Activated CD8-positive, alpha-beta memory T cell treated with anti-CD3 and anti-CD28 coated beads, Interleukin-2, amount 50 U/mL, for 4 hours (primary cell): ENCODE measurements at regions not wholly inside any gene's neighbourhood (a gene's known extent, or its start where the extent isn't known, plus 50 kb on each side); places are given as distances from the start of the nearest gene placed in this dataset.
"Not testable (repeated sequence)": the region's sequence is repeated elsewhere in the genome, so short reads cannot be mapped to it uniquely, and the experiment has no call there.

Experiments
- DNase-seq: peaks from one replicate; pipeline ENCODE4 v3.0.0-alpha.2; 2020

- DNase-seq, result no peak
Measured at GRCh38 chr12:131192951-131193350, 239.2 kb downstream of the ADGRD1 start.

DNA sequence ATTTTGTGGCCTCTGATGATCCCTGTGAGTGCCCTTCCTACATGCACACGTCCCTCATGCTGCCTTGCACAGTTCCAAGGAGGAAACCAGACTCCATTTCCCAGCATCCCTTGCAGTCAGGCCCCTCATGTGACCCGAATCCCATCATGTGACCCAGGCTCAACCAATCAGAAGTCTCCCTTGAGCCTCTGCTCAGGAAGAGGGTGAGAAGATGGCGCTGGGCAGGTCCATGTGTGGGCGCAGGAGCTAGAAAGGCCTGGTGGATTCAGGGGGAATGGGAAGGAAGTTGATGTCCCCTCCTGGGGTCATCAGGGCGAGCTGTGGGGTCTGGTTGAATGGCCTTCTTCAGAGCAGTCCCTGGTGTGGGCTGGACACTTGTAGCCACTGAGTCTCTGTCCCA is 240.5 kb downstream of the ADGRD1 start:
- no peak for DNase-seq

DNA sequence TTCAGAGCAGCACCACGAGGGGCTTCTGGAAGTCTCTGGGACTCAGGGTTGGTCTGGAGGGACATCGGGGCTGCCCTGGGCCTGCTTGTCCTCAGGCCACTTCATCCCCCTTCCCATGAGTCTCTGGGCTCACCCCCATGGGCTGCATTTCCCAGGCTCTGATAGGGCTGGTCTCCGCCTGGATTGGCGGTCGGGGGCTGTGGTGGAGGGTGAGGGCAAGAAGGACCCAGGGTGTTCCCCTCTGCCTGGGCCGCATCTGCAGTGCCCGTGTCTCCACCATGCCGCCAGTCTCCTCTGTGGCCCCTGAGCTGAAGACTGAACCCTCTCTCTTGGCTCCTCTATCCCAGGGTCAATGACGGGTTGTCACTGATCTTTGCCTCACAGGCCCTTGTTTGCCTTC is 242.1 kb downstream of the ADGRD1 start:
- DNase-seq, result no peak

- DNase-seq, result no peak
Measured at GRCh38 chr12:131196220-131196619, 242.5 kb downstream of the ADGRD1 start.

DNA sequence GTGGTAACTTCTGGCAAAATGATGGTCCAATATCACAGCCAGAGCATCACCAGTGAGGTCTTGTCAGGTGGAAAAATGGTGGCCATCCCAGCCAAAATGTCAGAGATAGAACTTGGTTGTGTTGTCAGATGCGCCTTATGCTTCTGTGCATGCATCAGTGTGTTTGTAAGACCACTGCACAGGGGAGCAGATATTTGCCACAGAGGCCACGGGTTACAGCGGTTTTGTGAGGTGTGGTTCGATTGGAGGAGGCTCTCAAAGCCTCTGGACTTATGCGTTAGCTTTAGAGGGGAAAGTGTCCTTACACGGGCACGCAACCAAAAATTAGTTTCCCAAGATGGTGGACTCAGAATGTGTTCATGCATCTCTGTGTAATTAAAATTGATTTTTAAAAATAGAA is 243.8 kb downstream of the ADGRD1 start:
- DNase-seq, result no peak

- DNase-seq, result no peak
Measured at GRCh38 chr12:131199221-131199620, 245.5 kb downstream of the ADGRD1 start.

DNA sequence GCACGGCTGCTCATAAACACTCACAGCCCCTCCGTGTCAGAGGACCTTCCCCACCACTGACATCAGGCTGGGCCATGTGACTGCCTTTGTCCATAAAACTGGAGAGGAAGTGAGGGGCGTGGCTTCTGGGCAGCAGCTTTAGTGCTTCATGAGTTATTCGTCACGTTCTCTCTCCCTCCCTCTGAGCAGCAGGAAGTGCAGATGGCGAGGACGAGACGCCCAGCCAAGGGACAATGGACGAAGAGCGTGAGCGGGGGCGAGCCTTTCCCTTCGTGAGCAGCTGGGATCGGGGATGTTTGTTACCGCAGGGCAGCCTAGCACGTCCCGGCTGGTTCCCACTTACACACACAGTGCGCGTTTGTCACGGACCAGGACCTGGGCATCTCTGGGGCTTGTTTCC is 248.2 kb downstream of the ADGRD1 start:
- DNase-seq, result not testable (repeated sequence)

DNA sequence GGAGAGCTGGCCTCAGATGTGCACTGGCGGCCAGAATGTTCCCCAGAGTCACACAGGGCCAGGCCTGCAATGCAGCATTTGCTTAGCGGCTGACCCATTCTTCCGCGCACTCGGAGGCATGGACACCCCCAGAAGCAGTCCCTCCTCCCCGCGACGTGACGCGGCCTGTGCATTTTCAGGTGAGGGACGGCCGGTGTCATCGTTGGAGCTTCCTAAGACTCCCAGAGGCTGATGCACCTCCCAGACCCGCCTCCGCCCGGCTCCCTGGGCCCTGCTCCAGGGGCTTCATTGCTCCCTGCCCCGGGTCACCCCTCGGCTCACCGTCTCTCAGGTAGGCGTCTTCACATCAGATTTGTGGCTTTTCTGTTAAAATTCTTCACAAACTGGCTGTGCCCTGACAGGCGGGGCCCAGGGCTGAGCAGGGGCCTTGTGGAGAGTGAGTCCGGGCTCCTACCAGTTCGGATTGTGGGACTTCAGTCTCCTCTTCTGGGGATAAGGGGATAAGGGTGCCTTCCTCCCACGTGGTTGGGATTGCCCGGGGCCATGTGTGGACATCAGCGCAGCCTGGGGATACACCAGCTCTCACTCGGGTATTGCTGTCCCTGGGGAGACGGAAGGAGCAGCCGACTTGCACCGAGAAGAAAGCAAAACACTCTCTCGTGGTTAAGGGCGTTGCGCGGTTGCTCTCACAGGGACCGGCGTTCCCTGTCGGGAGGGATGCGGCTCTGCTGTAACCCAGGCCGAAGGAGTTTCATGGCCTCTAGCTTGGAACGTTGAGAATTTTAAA is 249.1 kb downstream of the ADGRD1 start:
- DNase-seq, result no peak

DNA sequence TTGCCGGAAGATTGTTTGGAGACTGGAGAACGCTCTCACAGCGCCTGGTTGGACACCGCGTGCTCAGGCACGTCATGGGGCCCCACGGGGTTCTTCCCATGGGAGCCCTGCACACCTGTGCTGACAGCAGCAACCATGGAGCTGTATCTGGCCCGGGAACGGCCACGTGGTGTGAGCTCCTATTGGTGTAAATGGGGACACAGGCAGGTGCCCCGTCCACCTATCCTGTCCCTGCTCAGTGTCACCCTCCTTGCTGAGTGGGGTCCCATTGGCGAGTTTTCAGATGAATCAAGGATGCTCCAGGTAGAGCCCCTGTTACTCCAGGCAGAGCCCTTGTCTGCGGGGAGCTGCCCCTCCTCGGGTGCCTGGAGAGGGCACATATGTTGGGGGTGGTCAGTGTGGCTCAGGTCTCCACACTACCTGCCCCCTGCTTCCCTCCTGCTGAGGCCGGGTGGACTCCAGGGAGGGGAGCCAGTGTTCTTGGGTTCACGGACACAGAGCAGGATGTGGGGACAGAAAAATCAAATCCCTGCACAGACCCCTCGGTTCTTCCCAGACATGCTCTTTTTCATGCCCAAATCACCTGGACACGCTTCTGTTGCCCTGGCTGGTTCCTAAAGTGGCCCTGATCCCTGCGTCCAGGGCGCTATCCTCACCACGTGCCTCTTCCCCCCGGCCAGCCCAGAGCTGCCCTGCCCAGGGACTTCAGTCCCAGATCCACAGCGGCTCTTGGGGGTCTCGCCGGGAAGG is 250.1 kb downstream of the ADGRD1 start:
- DNase-seq, result no peak

DNA sequence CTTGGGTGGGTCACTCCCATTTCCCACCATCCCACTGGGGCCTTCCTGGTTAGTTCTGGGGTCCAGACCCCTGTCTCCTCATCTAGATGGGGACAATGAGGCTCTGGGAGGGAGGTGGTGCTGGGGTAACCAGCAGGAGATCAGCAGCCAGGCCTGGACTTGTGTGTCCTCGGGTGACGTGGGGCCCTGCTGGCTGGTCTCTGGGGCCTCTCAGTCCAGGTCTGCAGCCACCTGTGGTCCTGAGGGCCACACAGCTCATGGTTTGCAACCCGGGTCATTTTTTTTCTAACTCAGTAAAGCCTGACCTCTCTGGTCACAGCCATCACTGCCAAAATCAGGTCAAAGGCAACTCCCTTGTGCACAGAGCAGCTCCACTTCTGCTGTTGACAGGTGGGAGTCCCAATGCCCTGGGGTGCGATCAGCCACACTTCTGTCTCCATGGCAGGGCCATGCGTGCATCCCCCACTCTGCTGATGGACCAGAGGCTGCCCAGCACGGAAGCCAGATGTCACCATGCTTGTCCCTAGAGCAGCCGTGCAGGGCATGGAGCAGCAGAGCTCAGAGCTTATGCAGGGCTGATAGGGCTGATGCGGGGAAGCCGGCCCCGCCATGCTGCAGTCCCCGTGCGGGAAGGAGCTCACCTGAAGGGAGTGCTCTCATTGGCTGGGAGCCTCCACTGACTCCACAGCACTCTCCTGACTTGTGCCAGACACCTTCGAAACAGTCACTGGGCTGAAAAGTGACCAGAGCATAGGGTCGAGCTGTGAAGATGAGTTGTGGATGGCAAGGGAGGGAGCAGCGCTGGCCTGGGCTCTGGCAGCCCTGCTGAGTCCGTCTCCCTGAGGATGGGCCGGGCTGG is 250.9 kb downstream of the ADGRD1 start:
- no peak for DNase-seq

GRCh38 chr12:131205275-131205933 is 251.7 kb downstream of the ADGRD1 start:
- not testable (repeated sequence) for DNase-seq

- not testable (repeated sequence) for DNase-seq
Measured at GRCh38 chr12:131206630-131207299, 253.1 kb downstream of the ADGRD1 start.

- not testable (repeated sequence) for DNase-seq
Measured at GRCh38 chr12:131207300-131207660, 253.6 kb downstream of the ADGRD1 start.

GRCh38 chr12:131207841-131208240 is 254.1 kb downstream of the ADGRD1 start:
- DNase-seq, result not testable (repeated sequence)

DNA sequence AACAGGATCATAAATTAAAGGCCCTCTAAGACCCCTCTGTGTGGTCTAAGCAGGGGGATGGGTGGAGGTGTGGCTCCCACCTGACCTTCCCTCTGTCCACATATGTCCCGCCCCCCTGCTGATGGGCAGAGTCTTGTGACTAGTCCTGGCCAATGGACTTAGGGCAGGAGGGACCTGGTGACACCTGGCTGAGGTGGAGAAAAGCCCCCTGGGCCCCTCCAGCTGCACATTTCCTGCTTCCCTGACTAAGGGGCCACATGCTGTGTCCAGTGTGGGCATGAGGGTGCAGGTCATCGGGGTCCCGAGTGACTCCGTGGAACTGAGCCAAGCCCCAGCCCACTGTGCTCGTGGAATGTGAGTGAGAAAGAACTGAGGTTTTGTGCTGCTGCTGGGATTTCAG is 254.7 kb downstream of the ADGRD1 start:
- no peak for DNase-seq

GRCh38 chr12:131209082-131210070 is 255.7 kb downstream of the ADGRD1 start:
- no peak for DNase-seq

DNA sequence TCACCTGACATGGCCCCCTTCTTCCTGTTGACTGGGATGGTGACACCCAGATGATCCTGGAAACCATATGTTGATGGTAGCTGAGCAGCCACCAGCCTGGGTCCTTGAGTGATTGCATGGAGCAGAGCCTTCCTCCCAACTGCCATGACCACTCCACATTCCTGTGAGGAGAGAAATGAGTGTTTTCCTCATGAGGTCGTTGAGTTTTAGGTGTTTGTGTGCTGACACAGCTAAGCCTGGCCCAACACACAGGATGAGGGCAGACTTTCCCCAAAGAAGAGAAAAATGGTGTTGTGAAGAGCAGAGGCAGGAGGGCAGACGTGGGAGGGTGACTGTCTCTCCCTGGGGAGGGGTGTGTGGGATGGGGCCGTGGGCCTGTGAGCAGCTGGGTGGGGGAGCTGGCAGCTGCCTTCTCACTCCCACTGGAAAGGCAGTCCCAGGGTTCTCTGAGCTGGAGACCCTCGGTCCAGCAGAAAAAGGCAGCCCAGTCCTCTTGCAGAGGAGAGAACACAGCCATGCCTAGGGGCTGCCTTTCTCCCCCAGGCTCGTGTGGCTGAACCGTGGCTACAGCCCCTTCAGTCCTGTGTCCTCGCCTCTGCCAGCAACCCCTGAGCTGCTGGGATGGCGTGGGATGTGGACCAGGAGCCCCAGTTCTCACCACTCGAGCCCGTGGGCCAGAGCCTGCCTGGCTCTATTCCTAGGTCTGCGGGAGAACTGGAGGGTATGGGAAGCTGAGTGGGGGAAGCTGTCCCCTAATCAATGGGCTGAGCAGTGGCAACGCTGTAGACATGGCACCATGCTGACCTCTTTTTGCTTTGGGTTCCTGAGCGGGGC is 257.0 kb downstream of the ADGRD1 start:
- DNase-seq, result no peak

DNA sequence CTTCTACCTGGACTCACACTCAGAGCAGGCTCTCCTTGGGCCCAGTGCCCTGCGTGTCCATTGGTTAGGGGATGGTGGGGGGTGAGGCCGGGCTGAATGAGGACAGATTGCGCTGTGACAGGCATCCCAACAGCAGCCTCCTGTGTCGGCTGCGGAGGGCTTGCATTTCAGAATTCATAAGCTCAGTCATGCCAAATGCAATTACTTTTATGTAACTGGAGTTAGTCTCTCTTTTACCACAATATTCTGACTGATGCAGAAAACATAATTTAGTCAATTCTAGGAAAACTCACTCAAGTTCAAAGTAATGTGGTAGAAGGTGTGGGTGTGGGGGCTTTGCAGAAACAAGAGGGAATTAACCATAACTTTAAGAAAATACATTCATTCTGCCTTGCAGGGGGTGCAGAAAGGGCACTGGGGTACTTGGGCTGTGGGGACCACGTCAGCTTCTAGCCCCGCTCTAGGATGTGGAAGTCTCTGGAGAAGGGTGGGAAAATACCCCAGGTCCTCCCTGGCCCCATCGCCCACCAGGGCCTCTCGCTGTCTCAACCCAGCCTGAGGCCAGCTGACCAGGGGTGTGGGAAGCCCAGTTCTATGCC is 257.7 kb downstream of the ADGRD1 start:
- DNase-seq, result no peak

DNA sequence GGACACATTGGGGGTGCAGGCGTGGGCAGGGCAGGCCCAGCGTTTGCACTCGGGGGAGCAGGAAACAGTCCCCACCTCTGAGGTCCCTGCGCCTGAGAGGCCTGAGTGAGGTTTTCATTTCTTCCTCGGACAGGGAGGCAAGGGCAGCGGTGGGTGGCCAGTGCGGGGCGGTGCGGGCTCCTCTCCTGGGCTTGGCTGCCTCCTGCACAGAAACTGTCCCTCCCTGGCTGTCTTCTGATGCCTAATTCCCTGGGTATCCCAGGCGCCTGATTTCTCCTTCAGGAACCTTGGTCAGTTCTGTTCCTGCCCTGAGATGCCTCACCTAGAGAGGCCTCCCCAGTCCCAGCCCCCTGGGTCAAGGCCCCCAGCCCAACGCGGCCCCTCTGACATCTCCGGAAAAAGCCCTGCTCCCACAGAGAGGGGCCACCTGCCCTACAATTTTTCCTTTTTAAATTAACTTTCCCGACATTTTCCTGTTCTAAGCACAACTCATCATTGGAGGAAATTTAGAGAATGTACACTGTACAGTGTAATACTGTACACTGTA is 260.3 kb downstream of the ADGRD1 start:
- no peak for DNase-seq
